CD4-positive, alpha-beta T cell (primary cell): ENCODE measurements at regions not wholly inside any gene's neighbourhood (a gene's known extent, or its start where the extent isn't known, plus 50 kb on each side); places are given as distances from the start of the nearest gene placed in this dataset.

ENCODE experiments used
- ATAC-seq: fragments of 200-7000 bp; cut with Tn5 transposase; one replicate; pipeline ENCODE4 v1.10.0; 2022; ENCODE audit warnings: mild to moderate bottlenecking; ENCODE audit not compliant: poor library complexity
- CTCF ChIA-PET: fragments of 350-600 bp; sonication (Branson Sonifier 250); formaldehyde crosslinking; loops from one replicate; lab custom pipeline; 2021; ENCODE audit warnings: antibody characterized with exemption, inconsistent platforms; lab: Charles Lee
- POLR2A ChIA-PET: fragments of 350-600 bp; sonication (Branson Sonifier 250); formaldehyde crosslinking; loops from one replicate; lab custom pipeline; 2021; ENCODE audit warnings: antibody characterized with exemption, inconsistent platforms; lab: Charles Lee
- DNase-seq, 14 experiments: peaks; one replicate each; pipeline ENCODE4 v3.0.0-alpha.2; 2013 to 2020; ENCODE audit warnings: mixed read lengths in 2 of 14
- H3K27ac ChIP-seq, 2 donors: one replicate each; pipeline versions ENCODE4 v1.5.1 to v1.7.0; 2013; ENCODE audit warnings: low read length in 2 of 2, low read depth in 1 of 2, mild to moderate bottlenecking in 1 of 2
- H3K27me3 ChIP-seq, 2 experiments: 1 replicate in 1 of 2; 2 replicates in 1 of 2; pipeline versions ENCODE4 v1.6.1 to v1.7.0; 2013; ENCODE audit warnings: low read length in 2 of 2, control low read depth in 1 of 2, mild to moderate bottlenecking in 1 of 2, moderate library complexity in 1 of 2; ENCODE audit not compliant: insufficient read depth in 2 of 2, control insufficient read depth in 1 of 2
- H3K36me3 ChIP-seq: one replicate; pipeline ENCODE4 v1.6.1; 2013; ENCODE audit warnings: low read length, control low read depth; ENCODE audit not compliant: insufficient read depth
- H3K4me1 ChIP-seq: one replicate; pipeline ENCODE4 v1.6.1; 2013; ENCODE audit warnings: low read length, control low read depth; ENCODE audit not compliant: insufficient read depth
- H3K4me3 ChIP-seq: one replicate; pipeline ENCODE4 v1.5.1; 2013; ENCODE audit warnings: mild to moderate bottlenecking, low read length, moderate library complexity
- H3K9me3 ChIP-seq, 2 experiments: 1 replicate in 1 of 2; 2 replicates in 1 of 2; pipeline versions ENCODE4 v1.6.1 to v1.7.0; 2013; ENCODE audit warnings: low read length in 2 of 2, mild to moderate bottlenecking in 2 of 2, control low read depth in 1 of 2, moderate library complexity in 1 of 2; ENCODE audit not compliant: control insufficient read depth in 1 of 2, insufficient read depth in 1 of 2
- H3K27ac Mint-ChIP-seq: one replicate; pipeline ENCODE4 v1.8.0; 2020; ENCODE audit warnings: mixed read lengths
- H3K27me3 Mint-ChIP-seq: one replicate; pipeline ENCODE4 v1.8.0; 2021; ENCODE audit warnings: mixed read lengths
- H3K36me3 Mint-ChIP-seq: one replicate; pipeline ENCODE4 v1.8.0; 2021; ENCODE audit warnings: low read depth, mixed read lengths
- H3K4me1 Mint-ChIP-seq: one replicate; pipeline ENCODE4 v1.8.0; 2021; ENCODE audit warnings: low read depth, mixed read lengths
- H3K4me3 Mint-ChIP-seq: one replicate; pipeline ENCODE4 v1.8.0; 2020; ENCODE audit warnings: mild to moderate bottlenecking, mixed read lengths
- H3K9me3 Mint-ChIP-seq: one replicate; pipeline ENCODE4 v1.8.0; 2020; ENCODE audit warnings: mixed read lengths
- CTCF ChIP-seq: fragments of 200-600 bp; IDR thresholded peaks from one replicate; pipeline ENCODE4 v1.8.0; 2022; ENCODE audit warnings: antibody characterized with exemption, mild to moderate bottlenecking
- intact Hi-C, 2 experiments: fragments of 100-400 bp; cut with DNase I in 1 of 2; cut with micrococcal nuclease in 1 of 2; formaldehyde crosslinking; loops; one replicate each; pipeline versions ENCODE4 v1.15.1 to v1.9.0; 2023 to 2025; cut with DNase I, micrococcal nuclease

GRCh38 chr9:22815246-22815645, 368.6 kb downstream of the DMRTA1 start:
- ATAC-seq, result no peak
- CTCF ChIA-PET, result no interaction called here

DNA sequence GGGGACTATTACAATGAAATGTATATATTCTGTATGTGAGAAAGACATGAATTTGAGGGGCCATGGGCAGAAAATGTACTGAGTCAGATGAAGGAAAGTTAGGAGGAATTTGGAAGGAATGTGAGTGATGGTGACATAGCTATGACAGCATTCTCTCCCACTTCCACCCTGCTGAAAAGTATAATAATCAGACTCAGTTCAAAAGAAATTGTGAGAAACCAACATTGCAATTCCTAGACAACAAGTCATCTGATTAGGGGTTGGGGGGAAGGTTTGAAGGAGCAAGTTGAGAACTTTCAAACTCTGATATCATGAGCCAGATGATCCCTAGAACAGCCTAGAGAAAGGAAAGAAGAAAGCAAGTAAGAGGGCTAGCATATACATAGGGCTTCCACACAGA, 370.6 kb downstream of the DMRTA1 start:
- CTCF ChIA-PET, result no interaction called here
- ATAC-seq, result no peak
- Mint-ChIP-seq H3K27me3 (no peaks in the 10 kb centered on the region), H3K36me3 (no peaks in the 10 kb centered on the region), H3K9me3 (peaks cover 20% of the 10 kb centered on the region), H3K4me1 (no peaks in the 10 kb centered on the region), H3K27ac (no peak overlapping the region), H3K4me3 (no peak overlapping the region)
- no peak for TF ChIP-seq CTCF
- Histone ChIP-seq H3K9me3 (no peaks in the 10 kb centered on the region), H3K4me1 (no peaks in the 10 kb centered on the region), H3K27ac (no peak overlapping the region), H3K36me3 (no peaks in the 10 kb centered on the region), H3K4me3 (no peak overlapping the region), H3K27me3 (no peaks in the 10 kb centered on the region)
- intact Hi-C loops, result no loop called here
- POLR2A ChIA-PET, result no interaction called here
- DNase-seq, result no peak

More at GRCh38 chr9:22815246-22815645, 368.6 kb downstream of the DMRTA1 start:
- no peaks in the 10 kb centered on the region for H3K4me1 Mint-ChIP-seq
- no peak overlapping the region for H3K27ac ChIP-seq
- H3K36me3 ChIP-seq, result no peaks in the 10 kb centered on the region
- no peaks in the 10 kb centered on the region for H3K27me3 Mint-ChIP-seq
- peaks cover 0 to 3% of the 10 kb centered on the region in 2 experiments for H3K9me3 ChIP-seq
- H3K27ac Mint-ChIP-seq, result no peak overlapping the region
- no peaks in the 10 kb centered on the region for H3K27me3 ChIP-seq
- TF ChIP-seq CTCF, result no peak
- no peaks in the 10 kb centered on the region for H3K4me1 ChIP-seq
- no peak overlapping the region for H3K4me3 ChIP-seq
- DNase-seq, result no peak
- intact Hi-C loops, result no loop called here
- POLR2A ChIA-PET, result no interaction called here
- H3K9me3 Mint-ChIP-seq, result peaks cover 21% of the 10 kb centered on the region
- no peaks in the 10 kb centered on the region for H3K36me3 Mint-ChIP-seq
- no peak overlapping the region for H3K4me3 Mint-ChIP-seq

- no peaks in the 10 kb centered on the region for H3K4me1 Mint-ChIP-seq
Observed at GRCh38 chr9:22829236-22829635, 382.6 kb downstream of the DMRTA1 start.

More at GRCh38 chr9:22829236-22829635, 382.6 kb downstream of the DMRTA1 start:
- Histone ChIP-seq H3K27ac (no peak overlapping the region), H3K36me3 (no peaks in the 10 kb centered on the region), H3K4me1 (no peaks in the 10 kb centered on the region), H3K27me3 (no peaks in the 10 kb centered on the region), H3K9me3 (no peaks in the 10 kb centered on the region), H3K4me3 (no peak overlapping the region)
- no peak overlapping the region for H3K27ac Mint-ChIP-seq
- POLR2A ChIA-PET, result no interaction called here
- CTCF ChIA-PET, result no interaction called here
- H3K4me3 Mint-ChIP-seq, result no peak overlapping the region
- no peaks in the 10 kb centered on the region for H3K36me3 Mint-ChIP-seq
- DNase-seq (no peak), ATAC-seq (no peak)
- intact Hi-C loops, result no loop called here
- TF ChIP-seq CTCF, result no peak
- no peaks in the 10 kb centered on the region for H3K27me3 Mint-ChIP-seq
- H3K9me3 Mint-ChIP-seq, result peaks cover 9% of the 10 kb centered on the region
